PC-9 (cell line): ENCODE measurements at regions not wholly inside any gene's neighbourhood (a gene's known extent, or its start where the extent isn't known, plus 50 kb on each side); places are given as distances from the start of the nearest gene placed in this dataset.

Source experiments
- BruUV-seq: library from RNA; stranded (reverse); fragments of 400-500 nt; replicated peaks from 2 replicates; lab custom pipeline; 2021; lab: Mats Ljungman, UMichigan
- CTCF ChIA-PET: fragments of 300-600 bp; sonication (Branson Sonifier 250); formaldehyde crosslinking; loops from one replicate; lab custom pipeline; 2022; ENCODE audit warnings: antibody characterized with exemption; lab: Charles Lee
- POLR2A ChIA-PET: fragments of 300-600 bp; sonication (Branson Sonifier 250); formaldehyde crosslinking; loops from one replicate; lab custom pipeline; 2022; ENCODE audit warnings: antibody characterized with exemption; ENCODE audit not compliant: unreplicated experiment; lab: Charles Lee
- DNase-seq, 2 experiments: peaks; one replicate each; pipeline versions ENCODE4 v3.0.0 to v3.0.0-alpha.2; 2015 to 2022; ENCODE audit warnings: mixed read lengths in 1 of 2
- H2AFZ ChIP-seq: fragments of 200-600 bp; sonication (generic); 2 replicates; pipeline ENCODE4 v1.8.1; 2017; ENCODE audit warnings: antibody characterized with exemption
- H3F3A ChIP-seq: fragments of 200-600 bp; sonication (generic); 2 replicates; pipeline ENCODE4 v1.8.1; 2017; ENCODE audit warnings: antibody characterized with exemption, mild to moderate bottlenecking, low read depth; ENCODE audit not compliant: insufficient read depth
- H3K27ac ChIP-seq: fragments of 200-600 bp; sonication (generic); 2 replicates; pipeline ENCODE4 v1.6.1; 2016; ENCODE audit warnings: mixed run types
- H3K27me3 ChIP-seq: fragments of 200-600 bp; sonication (generic); 2 replicates; pipeline ENCODE4 v1.6.1; 2016; ENCODE audit warnings: low read depth, mixed run types; ENCODE audit not compliant: insufficient read depth
- H3K36me3 ChIP-seq: fragments of 200-600 bp; sonication (generic); 2 replicates; pipeline ENCODE4 v1.6.1; 2016; ENCODE audit warnings: low read depth, mixed run types
- H3K4me1 ChIP-seq: fragments of 200-600 bp; sonication (generic); replicated peaks from 2 replicates; pipeline ENCODE4 v1.6.1; 2016; ENCODE audit warnings: mixed run types; ENCODE audit not compliant: insufficient read depth
- H3K4me2 ChIP-seq: fragments of 200-600 bp; sonication (generic); 2 replicates; pipeline ENCODE4 v1.6.1; 2017; ENCODE audit warnings: mixed run types
- H3K4me3 ChIP-seq: fragments of 200-600 bp; sonication (generic); 2 replicates; pipeline ENCODE4 v1.6.1; 2016; ENCODE audit warnings: mixed run types
- H3K79me2 ChIP-seq: fragments of 200-600 bp; sonication (generic); 2 replicates; pipeline ENCODE4 v1.6.1; 2017; ENCODE audit warnings: low read depth, mixed run types
- H3K9me2 ChIP-seq: fragments of 200-600 bp; sonication (generic); 2 replicates; pipeline ENCODE4 v1.8.1; 2017; ENCODE audit warnings: mild to moderate bottlenecking; ENCODE audit not compliant: insufficient read depth
- H3K9me3 ChIP-seq: fragments of 200-600 bp; sonication (generic); 2 replicates; pipeline ENCODE4 v1.8.1; 2016; ENCODE audit warnings: low read depth; ENCODE audit not compliant: insufficient read depth
- H4K20me1 ChIP-seq: fragments of 200-600 bp; sonication (generic); 2 replicates; pipeline ENCODE4 v1.8.1; 2017; ENCODE audit not compliant: insufficient read depth
- EZH2 ChIP-seq: fragments of 200-600 bp; sonication (generic); IDR thresholded peaks from 2 replicates; pipeline ENCODE4 v1.8.0; 2017; ENCODE audit warnings: antibody characterized with exemption, low read depth
- intact Hi-C: fragments of 100-400 bp; cut with micrococcal nuclease; formaldehyde crosslinking; loops from one replicate; pipeline ENCODE4 v1.10.0; 2022; ENCODE audit not compliant: unreplicated experiment
- TF ChIP-seq, protein P1 (sequence below): fragments of 200-600 bp; sonication (generic); conservative IDR thresholded peaks from 2 replicates; pipeline ENCODE4 v1.6.1; 2017; ENCODE audit warnings: mixed run types, antibody characterized with exemption, mild to moderate bottlenecking, moderate library complexity

GRCh38 chr10:3723766-3724165 is 61.2 kb downstream of the KLF6 start:
- no peak overlapping the region for H2AFZ ChIP-seq
- peaks cover 12% of the 10 kb centered on the region for H3K4me1 ChIP-seq
- DNase-seq: no peak
- 0 out of 2 replicates have a peak, but pooled peaks cover 3% of the 10 kb centered on the region for H3K9me3 ChIP-seq
- no peaks in the 10 kb centered on the region for H3K9me2 ChIP-seq
- no peaks in the 10 kb centered on the region for H3K36me3 ChIP-seq
- H3K4me2 ChIP-seq: no peak overlapping the region
- no peaks in the 10 kb centered on the region for H4K20me1 ChIP-seq
- CTCF ChIA-PET: no interaction called here
- no peaks in the 10 kb centered on the region for H3F3A ChIP-seq
- no TSS peak for BruUV-seq
- POLR2A ChIA-PET: no interaction called here
- TF ChIP-seq, protein P1, sequence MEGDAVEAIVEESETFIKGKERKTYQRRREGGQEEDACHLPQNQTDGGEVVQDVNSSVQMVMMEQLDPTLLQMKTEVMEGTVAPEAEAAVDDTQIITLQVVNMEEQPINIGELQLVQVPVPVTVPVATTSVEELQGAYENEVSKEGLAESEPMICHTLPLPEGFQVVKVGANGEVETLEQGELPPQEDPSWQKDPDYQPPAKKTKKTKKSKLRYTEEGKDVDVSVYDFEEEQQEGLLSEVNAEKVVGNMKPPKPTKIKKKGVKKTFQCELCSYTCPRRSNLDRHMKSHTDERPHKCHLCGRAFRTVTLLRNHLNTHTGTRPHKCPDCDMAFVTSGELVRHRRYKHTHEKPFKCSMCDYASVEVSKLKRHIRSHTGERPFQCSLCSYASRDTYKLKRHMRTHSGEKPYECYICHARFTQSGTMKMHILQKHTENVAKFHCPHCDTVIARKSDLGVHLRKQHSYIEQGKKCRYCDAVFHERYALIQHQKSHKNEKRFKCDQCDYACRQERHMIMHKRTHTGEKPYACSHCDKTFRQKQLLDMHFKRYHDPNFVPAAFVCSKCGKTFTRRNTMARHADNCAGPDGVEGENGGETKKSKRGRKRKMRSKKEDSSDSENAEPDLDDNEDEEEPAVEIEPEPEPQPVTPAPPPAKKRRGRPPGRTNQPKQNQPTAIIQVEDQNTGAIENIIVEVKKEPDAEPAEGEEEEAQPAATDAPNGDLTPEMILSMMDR: no peak
- TF ChIP-seq EZH2: no peak
- intact Hi-C loops: no loop called here
- H3K27me3 ChIP-seq: no peaks in the 10 kb centered on the region
- no peaks in the 10 kb centered on the region for H3K79me2 ChIP-seq
- no peak overlapping the region for H3K4me3 ChIP-seq
- no peak overlapping the region for H3K27ac ChIP-seq

GRCh38 chr10:3720228-3721019 is 64.6 kb downstream of the KLF6 start:
- no TSS peak for BruUV-seq
- Histone ChIP-seq H3K4me3 (no peak overlapping the region), H3K27me3 (no peaks in the 10 kb centered on the region), H3F3A (no peaks in the 10 kb centered on the region), H2AFZ (no peak overlapping the region), H4K20me1 (no peaks in the 10 kb centered on the region), H3K27ac (no peak overlapping the region), H3K36me3 (no peaks in the 10 kb centered on the region), H3K4me2 (0 out of 2 replicates have a peak overlapping the region, but pooled peaks have one; percentile 19), H3K9me2 (no peaks in the 10 kb centered on the region), H3K79me2 (no peaks in the 10 kb centered on the region), H3K4me1 (peaks cover 8% of the 10 kb centered on the region; the same call in 1 of the 2 replicates), H3K9me3 (0 out of 2 replicates have a peak, but pooled peaks cover 3% of the 10 kb centered on the region)
- CTCF ChIA-PET: no interaction called here
- intact Hi-C loops: no loop called here
- POLR2A ChIA-PET: no interaction called here
- DNase-seq: peak in 1 of 2 experiments; percentile 71
- TF ChIP-seq, protein P1: no peak
- no peak for TF ChIP-seq EZH2

DNA sequence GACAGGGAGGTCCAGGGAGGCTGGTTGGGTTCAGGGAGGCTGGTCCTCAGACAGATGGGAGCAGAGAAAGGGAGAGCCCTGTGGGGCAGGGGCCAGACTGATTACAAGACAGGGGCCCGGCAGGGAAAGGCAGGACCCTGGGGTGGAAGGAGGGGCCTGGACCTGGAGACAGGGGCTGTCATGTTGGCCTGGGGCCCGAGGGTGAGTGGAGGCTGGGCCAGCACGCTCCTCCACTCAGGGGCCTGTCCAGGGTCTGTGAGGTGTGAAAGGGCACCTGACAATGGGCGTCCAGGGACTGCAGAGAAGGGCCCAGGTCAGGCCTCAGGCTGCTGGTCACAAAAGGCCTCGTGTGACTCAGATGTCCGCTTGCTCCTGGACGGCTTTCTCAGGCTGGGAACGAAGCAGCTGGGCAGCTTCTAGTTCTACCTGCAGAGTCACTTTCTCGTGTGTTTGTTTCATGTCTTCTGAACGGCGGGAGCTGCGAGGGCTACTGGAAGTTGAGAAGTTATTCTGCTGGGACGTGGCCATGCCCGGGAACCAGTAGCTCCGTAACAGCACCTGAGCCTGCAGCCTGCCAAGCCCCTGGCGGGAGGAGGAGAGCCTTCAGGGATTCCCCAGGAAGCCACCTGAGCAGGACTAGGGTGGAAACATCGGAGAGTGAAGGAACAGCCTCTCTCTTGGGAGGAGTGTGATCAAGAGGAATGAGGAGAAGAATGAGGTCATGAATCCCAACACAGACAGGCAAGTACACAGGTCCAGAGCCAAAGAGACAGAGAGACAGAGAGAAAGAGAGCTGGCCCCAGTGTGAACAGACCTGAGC is 65.8 kb downstream of the KLF6 start:
- no peaks in the 10 kb centered on the region for H3K27me3 ChIP-seq
- peak in 1 of 2 experiments; percentile 42 for DNase-seq
- CTCF ChIA-PET: no interaction called here

More for the DNA sequence above, 65.8 kb downstream of the KLF6 start:
- no TSS peak for BruUV-seq
- Histone ChIP-seq H3K4me2 (no peak overlapping the region), H3F3A (no peaks in the 10 kb centered on the region), H3K9me2 (no peaks in the 10 kb centered on the region), H3K36me3 (no peaks in the 10 kb centered on the region), H4K20me1 (no peaks in the 10 kb centered on the region), H3K9me3 (0 out of 2 replicates have a peak, but pooled peaks cover 3% of the 10 kb centered on the region), H3K27ac (no peak overlapping the region), H3K4me3 (no peak overlapping the region), H3K79me2 (no peaks in the 10 kb centered on the region), H2AFZ (no peak overlapping the region), H3K4me1 (peaks cover 8% of the 10 kb centered on the region; the same call in 1 of the 2 replicates)
- POLR2A ChIA-PET: no interaction called here
- intact Hi-C loops: no loop called here
- TF ChIP-seq EZH2: no peak
- TF ChIP-seq, protein P1: no peak
